ENCODE measurements at regions not wholly inside any gene's neighbourhood (a gene's known extent, or its start where the extent isn't known, plus 50 kb on each side); places are given as distances from the start of the nearest gene placed in this dataset.

- no peak for DNase-seq (ENCODE audit: low read depth)
- ChIA-PET POLR2A (no interaction called here), CTCF (interaction anchor here (0.6 to 1.2 kb wide), 3 partner anchors 28 to 1226 kb away, joined by 3 to 4 read pairs (median 3); no protein-coding TSS in a partner anchor)
- Histone ChIP-seq H3K36me3 (ENCODE audit: control insufficient read depth, insufficient read depth, low read length) (no peaks in the 10 kb centered on the region), H3K4me3 (ENCODE audit: low read depth, low read length) (no peak overlapping the region), H3K27me3 (ENCODE audit: control insufficient read depth, insufficient read depth, low read length) (no peaks in the 10 kb centered on the region)
- no peak for TF ChIP-seq CTCF (IDR thresholded peaks at IDR 0.05; ENCODE audit: insufficient read depth, low read depth, low read length)
These were observed 371.5 kb downstream of the NUP35 start for GRCh38 chr2:183495589-183496267.

- no peak for TF ChIP-seq CTCF (IDR thresholded peaks at IDR 0.05; ENCODE audit: insufficient read depth, low read depth, low read length)
- no peaks in the 10 kb centered on the region for H3K27me3 ChIP-seq (ENCODE audit: control insufficient read depth, insufficient read depth, low read length)
- H3K36me3 ChIP-seq (ENCODE audit: control insufficient read depth, insufficient read depth, low read length), result no peaks in the 10 kb centered on the region
- POLR2A ChIA-PET, result no interaction called here
- no peak overlapping the region for H3K4me3 ChIP-seq (ENCODE audit: low read depth, low read length)
- CTCF ChIA-PET, result no interaction called here
- no peak for DNase-seq (ENCODE audit: low read depth)
These were observed 373.6 kb downstream of the NUP35 start for GRCh38 chr2:183497861-183498260.

- DNase-seq (ENCODE audit: low read depth), result no peak
- no peaks in the 10 kb centered on the region for H3K27me3 ChIP-seq (ENCODE audit: control insufficient read depth, insufficient read depth, low read length)
- H3K36me3 ChIP-seq (ENCODE audit: control insufficient read depth, insufficient read depth, low read length), result no peaks in the 10 kb centered on the region
- H3K4me3 ChIP-seq (ENCODE audit: low read depth, low read length), result no peak overlapping the region
- CTCF ChIA-PET, result no interaction called here
- POLR2A ChIA-PET, result no interaction called here
- no peak for TF ChIP-seq CTCF (IDR thresholded peaks at IDR 0.05; ENCODE audit: insufficient read depth, low read depth, low read length)
These were observed 381.7 kb downstream of the NUP35 start for GRCh38 chr2:183505911-183506310.

GRCh38 chr2:183511154-183511553, 386.9 kb downstream of the NUP35 start:
- CTCF ChIA-PET, result no interaction called here
- POLR2A ChIA-PET, result no interaction called here
- no peaks in the 10 kb centered on the region for H3K27me3 ChIP-seq (ENCODE audit: control insufficient read depth, insufficient read depth, low read length)

More at GRCh38 chr2:183511154-183511553, 386.9 kb downstream of the NUP35 start:
- no peak for DNase-seq (ENCODE audit: low read depth)
- TF ChIP-seq CTCF (IDR thresholded peaks at IDR 0.05; ENCODE audit: insufficient read depth, low read depth, low read length), result no peak
- no peak overlapping the region for H3K4me3 ChIP-seq (ENCODE audit: low read depth, low read length)
- H3K36me3 ChIP-seq (ENCODE audit: control insufficient read depth, insufficient read depth, low read length), result no peaks in the 10 kb centered on the region

Data from BJ (cell line).